ENCODE measurements at regions not wholly inside any gene's neighbourhood (a gene's known extent, or its start where the extent isn't known, plus 50 kb on each side); places are given as distances from the start of the nearest gene placed in this dataset.
A peak's percentile ranks its signal among the peaks of the same experiment; 100 is the strongest.
"Not testable (repeated sequence)": the region's sequence is repeated elsewhere in the genome, so short reads cannot be mapped to it uniquely, and the experiment has no call there.

DNA sequence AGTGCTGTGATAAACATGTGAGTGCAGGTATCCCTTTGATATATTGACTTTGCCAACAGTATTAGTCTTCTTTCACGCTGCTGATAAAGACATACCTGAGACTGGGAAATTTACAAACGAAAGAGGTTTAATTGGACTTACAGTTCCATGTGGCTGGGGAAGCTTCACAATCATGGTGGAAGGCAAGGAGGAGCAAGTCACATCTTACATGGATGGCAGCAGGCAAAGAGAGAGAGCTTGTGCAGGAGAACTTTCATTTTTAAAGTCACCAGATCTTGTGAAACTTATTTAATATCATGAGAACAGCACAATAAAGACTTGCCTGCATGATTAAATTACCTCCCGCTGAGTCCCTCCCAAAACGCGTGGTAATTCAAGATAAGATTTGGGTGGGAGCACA lies 277.9 kb upstream of the GCFC2 start:
- not testable (repeated sequence) for FAIRE-seq

DNA sequence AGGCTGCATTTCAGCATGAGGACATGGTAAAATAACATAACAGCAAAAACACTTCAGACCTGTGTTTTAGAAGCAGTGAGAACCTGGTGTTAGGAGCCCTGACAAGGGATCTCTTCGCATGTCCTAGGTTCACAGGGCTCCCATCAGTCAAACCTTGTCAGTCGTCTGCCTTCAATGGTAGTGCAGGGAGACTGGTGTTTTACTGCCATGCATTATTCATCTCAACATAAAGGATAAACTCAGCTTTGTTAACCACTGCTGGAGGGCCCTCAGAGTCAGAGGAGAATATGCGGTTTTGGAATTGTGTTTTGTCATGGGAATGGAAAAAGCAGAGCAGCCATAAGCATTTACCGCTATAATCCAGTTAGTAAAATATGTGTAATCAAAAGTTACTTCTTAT lies 275.9 kb upstream of the GCFC2 start:
- no peak for FAIRE-seq

- FAIRE-seq, result no peak
These were observed 272.0 kb upstream of the GCFC2 start for GRCh38 chr2:75982719-75983118.

DNA sequence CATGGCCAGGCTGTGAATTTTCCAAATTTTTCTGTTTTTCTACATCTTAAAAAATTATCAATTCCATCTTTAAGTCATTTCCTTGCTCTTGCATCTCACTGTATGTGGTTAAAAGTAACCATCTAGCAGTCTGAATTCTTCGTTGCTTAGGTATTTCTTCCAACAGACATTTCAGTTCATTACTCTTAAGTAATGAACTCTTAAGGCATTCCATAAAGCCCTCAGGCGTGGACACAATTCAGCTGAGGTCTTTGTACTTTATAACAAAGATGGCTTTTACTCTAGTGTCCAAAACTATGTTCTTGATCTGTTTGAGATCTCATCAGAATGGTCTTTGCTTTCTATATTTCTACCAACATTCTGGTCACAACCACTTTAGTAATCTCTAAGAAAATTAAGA lies 253.9 kb upstream of the GCFC2 start:
- FAIRE-seq, result no peak

DNA sequence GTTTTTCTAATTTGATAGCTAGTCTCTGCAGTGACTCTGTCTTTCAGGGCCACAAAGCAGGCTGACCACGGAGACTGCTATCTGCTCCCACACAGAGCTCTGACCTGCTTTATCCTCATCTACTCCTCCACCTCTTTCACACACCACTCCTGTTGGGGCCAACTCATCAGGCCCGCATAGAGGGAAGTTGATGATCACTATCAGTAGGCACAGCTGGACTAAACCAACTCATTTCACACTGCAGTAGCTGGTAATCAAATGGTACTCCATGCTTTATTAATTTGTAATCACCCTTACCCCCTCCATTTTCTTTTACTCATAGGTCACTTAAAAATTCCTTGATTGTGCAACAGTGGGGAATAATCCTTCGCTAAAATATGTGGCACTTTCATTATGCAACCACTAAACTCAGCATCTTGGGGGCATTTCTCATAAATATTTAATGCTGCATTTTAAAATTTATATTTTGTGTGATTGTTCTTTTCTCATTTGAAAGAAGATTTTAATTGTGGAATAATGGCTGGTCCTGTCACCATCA lies 249.8 kb upstream of the GCFC2 start:
- FAIRE-seq, result no peak

DNA sequence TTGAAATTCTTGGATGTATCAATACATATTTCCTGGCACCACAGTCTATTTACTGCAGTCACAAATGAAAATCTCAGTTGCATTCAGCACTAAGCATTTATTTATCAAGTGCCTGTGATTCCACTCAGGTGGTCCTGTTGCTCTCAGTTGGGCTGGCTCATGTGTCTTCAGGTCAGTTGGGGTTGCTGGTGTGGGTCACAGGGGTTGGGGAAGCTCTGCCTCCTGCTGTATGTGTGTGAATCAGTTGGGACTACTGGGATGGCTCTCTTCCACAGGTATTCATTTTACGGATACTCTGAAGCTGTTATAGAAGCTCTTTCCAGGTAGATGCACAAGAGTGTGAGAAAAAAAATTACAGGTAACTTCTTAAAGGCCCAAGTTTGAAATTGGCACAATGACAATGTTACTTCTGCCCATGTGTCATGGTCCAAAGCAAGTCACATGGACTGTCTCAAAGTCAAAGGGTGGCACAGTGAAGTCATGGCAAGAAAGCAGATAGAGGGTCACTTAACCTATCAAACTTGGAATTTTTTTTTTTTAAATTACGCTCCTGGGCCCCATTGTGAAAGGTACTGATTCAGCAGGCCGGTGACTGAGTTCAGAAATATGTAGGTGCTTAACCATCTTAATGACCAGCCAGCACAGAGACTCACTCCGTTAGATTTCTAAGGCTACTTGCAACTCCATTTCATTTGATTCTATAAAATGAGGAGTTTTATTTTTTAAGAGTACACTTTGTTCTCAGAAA lies 249.2 kb upstream of the GCFC2 start:
- no peak for FAIRE-seq

DNA sequence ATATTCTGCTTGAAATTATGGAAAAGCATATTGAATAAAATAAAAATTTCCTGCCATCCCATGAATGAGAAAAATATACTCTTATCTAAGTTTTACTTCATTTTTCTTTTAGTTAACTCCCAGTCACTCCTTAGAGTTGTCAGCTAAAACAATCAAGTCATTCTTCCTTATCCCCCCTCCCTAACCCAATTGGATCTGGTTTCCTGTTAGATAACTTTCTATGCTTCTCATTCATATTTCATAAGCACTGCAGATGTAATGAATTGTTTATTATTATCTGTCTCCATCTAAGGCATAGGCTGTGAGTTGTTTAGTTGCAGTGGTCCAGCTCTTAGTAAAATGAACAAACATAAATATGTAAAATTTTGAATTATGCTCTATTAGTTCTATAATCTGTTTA lies 244.0 kb upstream of the GCFC2 start:
- FAIRE-seq, result no peak

- FAIRE-seq, result no peak
These were observed 241.5 kb upstream of the GCFC2 start for GRCh38 chr2:75952173-75952572.

DNA sequence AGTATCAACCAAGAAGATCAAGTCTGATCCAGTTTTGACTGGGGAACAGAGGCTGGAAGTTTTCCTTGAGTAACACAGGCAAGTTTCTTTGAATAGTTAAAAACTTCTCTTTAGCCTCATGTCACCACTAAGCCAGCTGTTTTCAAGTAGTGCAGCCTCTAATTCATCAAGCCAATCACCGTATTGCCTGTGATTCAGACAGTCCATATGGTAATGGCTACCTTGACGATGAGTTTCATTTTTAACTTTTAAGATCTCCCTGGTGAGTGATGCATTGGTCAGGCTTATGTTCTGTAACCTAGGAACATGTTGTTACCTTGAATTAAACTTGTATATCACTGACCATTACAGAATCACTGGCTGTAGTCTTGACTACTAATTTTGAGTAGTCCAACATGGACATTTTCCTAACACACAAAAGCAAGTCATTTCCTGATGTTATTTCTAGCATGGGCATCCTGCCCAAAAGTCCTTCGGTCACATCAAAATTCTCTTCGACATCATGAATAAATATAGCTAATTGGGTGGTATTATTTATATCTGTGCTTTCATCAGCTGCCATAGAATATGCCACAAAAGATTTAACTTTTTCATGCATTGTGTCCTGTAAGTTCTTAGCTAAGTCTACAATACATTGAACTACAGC lies 238.8 kb upstream of the GCFC2 start:
- no peak for FAIRE-seq

GRCh38 chr2:75936311-75936710 lies 225.6 kb upstream of the GCFC2 start:
- no peak for FAIRE-seq

- FAIRE-seq, result no peak
These were observed 222.3 kb upstream of the GCFC2 start for GRCh38 chr2:75932996-75933395.

DNA sequence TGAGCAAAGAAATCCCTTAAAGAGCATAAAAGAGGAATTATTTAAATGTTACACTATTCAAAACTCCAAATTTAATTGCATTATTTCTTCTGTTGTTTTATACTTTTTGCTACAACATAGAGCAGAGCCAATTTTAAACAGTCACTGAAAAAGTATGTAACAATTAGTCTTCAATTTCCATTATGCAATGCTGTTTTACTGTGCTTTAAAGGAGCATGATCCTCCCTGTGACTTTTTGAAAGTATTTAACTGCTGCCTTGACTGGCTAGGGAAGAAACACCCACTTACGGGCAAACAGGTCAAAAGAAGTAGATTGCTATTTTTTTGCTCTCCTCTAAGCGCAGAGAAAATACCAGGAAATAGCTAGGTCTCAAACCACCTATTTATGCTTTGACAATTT lies 217.4 kb upstream of the GCFC2 start:
- FAIRE-seq, result no peak

DNA sequence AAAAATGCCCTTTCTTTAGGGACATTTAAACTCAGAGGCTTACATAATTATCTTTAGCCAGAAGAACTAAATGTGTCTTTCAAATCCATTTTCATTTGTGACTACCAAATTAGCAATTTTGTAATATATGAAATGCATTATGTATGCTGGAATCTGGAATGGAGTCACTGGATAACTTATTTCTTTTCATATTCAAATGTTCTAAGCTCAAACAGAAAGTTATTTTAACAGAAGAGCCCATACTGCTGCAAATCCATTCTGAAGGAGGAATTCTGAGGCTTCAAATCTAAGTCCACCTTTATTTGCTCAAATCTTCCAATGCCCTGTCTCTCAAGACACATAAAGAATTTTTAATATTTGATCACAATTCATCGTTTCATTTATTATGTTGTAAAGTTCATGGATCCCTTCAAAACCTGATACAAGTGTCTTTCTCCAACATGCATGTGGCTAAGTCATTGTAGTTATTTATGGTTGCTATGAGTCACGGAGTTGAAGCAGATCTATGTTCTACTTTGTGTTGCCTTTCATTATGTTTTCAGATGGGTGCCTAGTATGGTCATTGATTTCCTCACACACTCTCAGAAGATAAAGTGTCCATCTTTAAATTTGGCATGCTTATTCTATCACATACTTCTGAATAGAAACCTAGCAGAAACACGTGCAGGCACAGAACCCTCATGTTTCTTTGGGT lies 214.8 kb upstream of the GCFC2 start:
- no peak for FAIRE-seq

GRCh38 chr2:75922191-75922590 lies 211.5 kb upstream of the GCFC2 start:
- FAIRE-seq, result peak; percentile 23

DNA sequence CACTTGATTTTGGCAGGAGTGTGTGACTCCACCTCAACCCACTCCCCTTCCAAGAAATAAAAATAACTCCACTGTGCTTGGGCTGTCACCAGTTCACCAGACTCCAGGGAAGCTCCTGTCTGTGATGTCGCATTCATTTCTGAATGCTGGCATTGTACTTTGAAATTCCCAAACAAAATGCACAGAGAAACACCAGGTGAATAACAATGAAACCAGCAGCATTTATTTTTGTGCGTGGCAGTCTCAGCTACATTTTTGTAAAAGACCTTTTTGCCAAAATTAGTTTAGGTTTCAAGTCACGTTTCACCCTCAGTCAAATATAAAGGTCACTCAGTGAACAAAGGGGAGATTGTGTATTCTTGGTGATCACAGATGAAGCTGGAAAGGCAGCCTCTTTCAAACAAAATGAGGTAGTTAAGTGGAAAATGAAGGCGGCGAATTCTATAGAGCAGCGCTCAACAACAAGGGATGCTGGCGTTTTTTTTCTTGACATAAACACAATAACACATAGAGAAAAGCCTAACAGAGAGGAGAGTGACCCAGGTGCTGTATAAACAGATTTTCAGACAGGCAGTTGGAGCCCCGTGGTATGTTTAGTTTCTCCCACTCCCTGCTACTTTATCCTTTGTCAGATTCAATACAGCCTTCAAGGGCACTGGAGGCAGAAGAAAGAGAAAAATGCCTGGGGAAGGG lies 210.3 kb upstream of the GCFC2 start:
- no peak for FAIRE-seq

GRCh38 chr2:75915851-75916634 lies 205.3 kb upstream of the GCFC2 start:
- no peak for FAIRE-seq

GRCh38 chr2:75896779-75897366 lies 186.2 kb upstream of the GCFC2 start:
- FAIRE-seq, result peak; percentile 33

- no peak for FAIRE-seq
These were observed 183.5 kb upstream of the GCFC2 start for GRCh38 chr2:75894170-75894569.

GRCh38 chr2:75892490-75892889 lies 181.8 kb upstream of the GCFC2 start:
- no peak for FAIRE-seq

GRCh38 chr2:75882530-75882929 lies 171.8 kb upstream of the GCFC2 start:
- FAIRE-seq, result no peak

- FAIRE-seq, result not testable (repeated sequence)
These were observed 164.9 kb upstream of the GCFC2 start for GRCh38 chr2:75875606-75876005.

All from G401.6 (cell line).